ENCODE measurements at regions not wholly inside any gene's neighbourhood (a gene's known extent, or its start where the extent isn't known, plus 50 kb on each side); places are given as distances from the start of the nearest gene placed in this dataset.
"Not testable (repeated sequence)": the region's sequence is repeated elsewhere in the genome, so short reads cannot be mapped to it uniquely, and the experiment has no call there.

- DNase-seq, result not testable (repeated sequence)
Measured at GRCh38 chr20:26373066-26373465, 676.4 kb upstream of the ZNF337 start.

GRCh38 chr20:26354511-26354910, 657.9 kb upstream of the ZNF337 start:
- Histone ChIP-seq H3K4me3 (no peak overlapping the region), H3K27ac (no peak overlapping the region), H3K36me3 (no peaks in the 10 kb centered on the region), H3K9me3 (peaks cover 0 to 65% (median 0%) of the 10 kb centered on the region in 11 donors), H3K27me3 (no peaks in the 10 kb centered on the region), H3K4me1 (no peaks in the 10 kb centered on the region)
- no peak for ATAC-seq
- intact Hi-C loops (cut with DNase I), result no loop called here
- no peak for TF ChIP-seq CTCF (IDR thresholded peaks at IDR 0.05)
- WGBS, 2 donors, result 73% methylated on average over 2 of the region's 2 CpGs
- DNase-seq, result no peak

More at GRCh38 chr20:26373066-26373465, 676.4 kb upstream of the ZNF337 start:
- H3K27me3 ChIP-seq; H3K4me3 ChIP-seq; H3K4me1 ChIP-seq; H3K27ac ChIP-seq; H3K36me3 ChIP-seq; ATAC-seq; intact Hi-C loops (cut with DNase I): not testable (repeated sequence)
- 76% methylated on average over 3 of the region's 3 CpGs for WGBS, 2 donors
- H3K9me3 ChIP-seq, result peaks cover 0 to 72% (median 0%) of the 10 kb centered on the region in 11 donors

GRCh38 chr20:26347396-26347795, 650.7 kb upstream of the ZNF337 start:
- H3K27ac ChIP-seq, result no peak overlapping the region
- H3K36me3 ChIP-seq, result no peaks in the 10 kb centered on the region
- DNase-seq (no peak), ATAC-seq (no peak)
- TF ChIP-seq CTCF (IDR thresholded peaks at IDR 0.05), result no peak
- no peaks in the 10 kb centered on the region for H3K27me3 ChIP-seq
- intact Hi-C loops (cut with DNase I), result no loop called here
- no peak overlapping the region for H3K4me3 ChIP-seq
- H3K4me1 ChIP-seq, result no peaks in the 10 kb centered on the region
- WGBS, 2 donors, result 90 to 92% methylated on average over 4 of the region's 4 CpGs
- peaks cover 0 to 67% (median 0%) of the 10 kb centered on the region in 11 donors for H3K9me3 ChIP-seq

GRCh38 chr20:26340460-26341065, 643.9 kb upstream of the ZNF337 start:
- H3K27me3 ChIP-seq; ATAC-seq; H3K4me1 ChIP-seq; DNase-seq; intact Hi-C loops (cut with DNase I); H3K36me3 ChIP-seq; H3K4me3 ChIP-seq; H3K27ac ChIP-seq: not testable (repeated sequence)
- peaks cover 0 to 24% (median 0%) of the 10 kb centered on the region in 11 donors for H3K9me3 ChIP-seq
- 93 to 94% methylated on average over 6 of the region's 6 CpGs for WGBS, 2 donors

GRCh38 chr20:26324177-26324576, 627.5 kb upstream of the ZNF337 start:
- no peaks in the 10 kb centered on the region for H3K36me3 ChIP-seq
- no peaks in the 10 kb centered on the region for H3K27me3 ChIP-seq
- ATAC-seq, result no peak
- no peak overlapping the region for H3K27ac ChIP-seq
- no peak overlapping the region for H3K4me3 ChIP-seq
- peaks cover 0 to 15% (median 0%) of the 10 kb centered on the region in 11 donors for H3K9me3 ChIP-seq
- no peak for DNase-seq
- TF ChIP-seq CTCF (IDR thresholded peaks at IDR 0.05), result no peak
- intact Hi-C loops (cut with DNase I), result no loop called here
- H3K4me1 ChIP-seq, result no peaks in the 10 kb centered on the region
- WGBS, 2 donors, result 75 to 78% methylated on average over 5 of the region's 5 CpGs

Measured in heart right ventricle (tissue), 16 donors.